Keratinocyte (primary cell): ENCODE measurements at regions not wholly inside any gene's neighbourhood (a gene's known extent, or its start where the extent isn't known, plus 50 kb on each side); places are given as distances from the start of the nearest gene placed in this dataset.
"Not testable (repeated sequence)": the region's sequence is repeated elsewhere in the genome, so short reads cannot be mapped to it uniquely, and the experiment has no call there.

Source experiments
- DNase-seq: peaks from one replicate; pipeline ENCODE4 v3.0.0-alpha.2; 2011; ENCODE audit warnings: low read depth, missing footprints, low spot score
- FAIRE-seq: peaks from 2 replicates; lab custom pipeline; 2011; peaks lifted over from hg19 to GRCh38; lab: Jason Lieb, UNC
- H2AFZ ChIP-seq: 2 replicates; pipeline ENCODE4 v1.6.0; 2012; ENCODE audit warnings: low read length, control low read depth, inconsistent platforms; ENCODE audit not compliant: control insufficient read depth
- H3K27ac ChIP-seq: 2 replicates; pipeline ENCODE4 v1.5.1; 2011; ENCODE audit warnings: low read length; ENCODE audit not compliant: control insufficient read depth, insufficient read depth
- H3K27me3 ChIP-seq: 3 replicates; pipeline ENCODE4 v1.6.0; 2011; ENCODE audit warnings: low read length; ENCODE audit not compliant: control insufficient read depth, insufficient read depth; ENCODE audit errors: extremely low read depth
- H3K36me3 ChIP-seq, 2 experiments: 2 replicates in 1 of 2; 3 replicates in 1 of 2; pipeline ENCODE4 v1.5.1; 2011; ENCODE audit warnings: low read length in 2 of 2, mild to moderate bottlenecking in 1 of 2; ENCODE audit not compliant: control insufficient read depth in 2 of 2, insufficient read depth in 2 of 2; ENCODE audit errors: extremely low read depth in 1 of 2
- H3K4me1 ChIP-seq: 3 replicates; pipeline ENCODE4 v1.5.1; 2011; ENCODE audit warnings: low read length; ENCODE audit not compliant: control insufficient read depth, insufficient read depth; ENCODE audit errors: extremely low read depth
- H3K4me2 ChIP-seq: 3 replicates; pipeline ENCODE4 v1.6.0; 2011; ENCODE audit warnings: low read depth, low read length; ENCODE audit not compliant: control insufficient read depth, insufficient read depth; ENCODE audit errors: extremely low read depth
- H3K4me3 ChIP-seq, 3 experiments: fragments of 200-600 bp in 1 of 3; sonication (generic) in 1 of 3; 2 replicates in 2 of 3; 3 replicates in 1 of 3; pipeline ENCODE4 v1.5.1; 2011 to 2016; ENCODE audit warnings: low read length in 3 of 3, mild to moderate bottlenecking in 3 of 3, control low read depth in 2 of 3, inconsistent platforms in 1 of 3, low read depth in 1 of 3, mixed read lengths in 1 of 3, mixed run types in 1 of 3, moderate library complexity in 1 of 3; ENCODE audit not compliant: control insufficient read depth in 2 of 3, insufficient read depth in 2 of 3; ENCODE audit errors: extremely low read depth in 1 of 3
- H3K79me2 ChIP-seq: 2 replicates; pipeline ENCODE4 v1.6.0; 2012; ENCODE audit warnings: low read length; ENCODE audit not compliant: control insufficient read depth, insufficient read depth
- H3K9ac ChIP-seq: 3 replicates; pipeline ENCODE4 v1.6.0; 2011; ENCODE audit warnings: low read length; ENCODE audit not compliant: control insufficient read depth, insufficient read depth; ENCODE audit errors: extremely low read depth
- H3K9me1 ChIP-seq: 3 replicates; pipeline ENCODE4 v1.6.0; 2011; ENCODE audit warnings: low read length; ENCODE audit not compliant: control insufficient read depth, insufficient read depth; ENCODE audit errors: extremely low read depth
- H3K9me3 ChIP-seq: 2 replicates; pipeline ENCODE4 v1.5.1; 2012; ENCODE audit warnings: low read depth, low read length; ENCODE audit not compliant: control insufficient read depth
- H4K20me1 ChIP-seq: 3 replicates; pipeline ENCODE4 v1.6.0; 2011; ENCODE audit warnings: low read length; ENCODE audit not compliant: control insufficient read depth, insufficient read depth; ENCODE audit errors: extremely low read depth
- CTCF ChIP-seq, 3 experiments: IDR thresholded peaks in 1 of 3; conservative IDR thresholded peaks in 1 of 3; optimal IDR thresholded peaks in 1 of 3; 2 replicates in 2 of 3; 3 replicates in 1 of 3; pipeline versions ENCODE3 to v1.5.1; 2011; ENCODE audit warnings: low read length in 3 of 3, mild to moderate bottlenecking in 3 of 3, moderate library complexity in 2 of 3, control low read depth in 1 of 3, inconsistent platforms in 1 of 3; ENCODE audit not compliant: insufficient read depth in 2 of 3; ENCODE audit errors: extremely low read depth in 1 of 3
- EZH2 ChIP-seq: IDR thresholded peaks from one replicate; pipeline ENCODE4 v1.6.1; 2012; ENCODE audit warnings: inconsistent platforms, mild to moderate bottlenecking, low read length, moderate library complexity
- dilution Hi-C: fragments of 300-500 bp; cut with MboI; formaldehyde crosslinking; loops from one replicate; pipeline ENCODE4 v1.7.0; 2020; ENCODE audit warnings: low sequenced_read_pairs; ENCODE audit not compliant: extremely low pct_ligation_motif_present

GRCh38 chr20:26134606-26135005, 438.0 kb upstream of the ZNF337 start:
- no peaks in the 10 kb centered on the region for H3K36me3 ChIP-seq
- H3K9me3 ChIP-seq, result no peaks in the 10 kb centered on the region
- no peaks in the 10 kb centered on the region for H3K9me1 ChIP-seq
- no peak overlapping the region for H3K4me2 ChIP-seq
- DNase-seq, result no peak
- no peak for FAIRE-seq
- H4K20me1 ChIP-seq, result no peaks in the 10 kb centered on the region
- no peak overlapping the region for H2AFZ ChIP-seq
- no peak overlapping the region for H3K4me3 ChIP-seq
- no peaks in the 10 kb centered on the region for H3K79me2 ChIP-seq
- TF ChIP-seq CTCF (optimal IDR thresholded peaks at IDR 0.05 in 1 of 3, IDR thresholded peaks at IDR 0.05 in 1 of 3, conservative IDR thresholded peaks at IDR 0.05 in 1 of 3; ENCODE audit: extremely low read depth in 1 of 3, insufficient read depth in 2 of 3, low read length in 3 of 3) (no peak), EZH2 (no peak)
- H3K4me1 ChIP-seq, result no peaks in the 10 kb centered on the region
- no peak overlapping the region for H3K27ac ChIP-seq
- H3K9ac ChIP-seq, result no peak overlapping the region
- dilution Hi-C loops, result no loop called here
- no peaks in the 10 kb centered on the region for H3K27me3 ChIP-seq

GRCh38 chr20:26133794-26134193, 437.1 kb upstream of the ZNF337 start:
- dilution Hi-C loops, H2AFZ ChIP-seq, H3K27me3 ChIP-seq, H3K27ac ChIP-seq, DNase-seq, FAIRE-seq, H3K9ac ChIP-seq, H3K36me3 ChIP-seq, H3K9me1 ChIP-seq, H3K4me1 ChIP-seq, H3K79me2 ChIP-seq, H3K4me3 ChIP-seq, H3K4me2 ChIP-seq, H4K20me1 ChIP-seq, H3K9me3 ChIP-seq: not testable (repeated sequence)

GRCh38 chr20:26120920-26121319, 424.3 kb upstream of the ZNF337 start:
- H3K9ac ChIP-seq, H3K9me1 ChIP-seq, dilution Hi-C loops, H3K4me1 ChIP-seq, H4K20me1 ChIP-seq, H3K4me3 ChIP-seq, H3K9me3 ChIP-seq, DNase-seq, H3K4me2 ChIP-seq, H3K27ac ChIP-seq, H3K36me3 ChIP-seq, H3K27me3 ChIP-seq, H2AFZ ChIP-seq, H3K79me2 ChIP-seq, FAIRE-seq: not testable (repeated sequence)

- H3K4me3 ChIP-seq, H3K27ac ChIP-seq, H3K9me3 ChIP-seq, H3K36me3 ChIP-seq, H3K79me2 ChIP-seq, H2AFZ ChIP-seq, H3K4me1 ChIP-seq, DNase-seq, H3K9ac ChIP-seq, H3K4me2 ChIP-seq, dilution Hi-C loops, FAIRE-seq, H3K9me1 ChIP-seq, H4K20me1 ChIP-seq, H3K27me3 ChIP-seq: not testable (repeated sequence)
Measured at GRCh38 chr20:26094498-26094897, 397.8 kb upstream of the ZNF337 start.
